ENCODE measurements at regions not wholly inside any gene's neighbourhood (a gene's known extent, or its start where the extent isn't known, plus 50 kb on each side); places are given as distances from the start of the nearest gene placed in this dataset.

DNA sequence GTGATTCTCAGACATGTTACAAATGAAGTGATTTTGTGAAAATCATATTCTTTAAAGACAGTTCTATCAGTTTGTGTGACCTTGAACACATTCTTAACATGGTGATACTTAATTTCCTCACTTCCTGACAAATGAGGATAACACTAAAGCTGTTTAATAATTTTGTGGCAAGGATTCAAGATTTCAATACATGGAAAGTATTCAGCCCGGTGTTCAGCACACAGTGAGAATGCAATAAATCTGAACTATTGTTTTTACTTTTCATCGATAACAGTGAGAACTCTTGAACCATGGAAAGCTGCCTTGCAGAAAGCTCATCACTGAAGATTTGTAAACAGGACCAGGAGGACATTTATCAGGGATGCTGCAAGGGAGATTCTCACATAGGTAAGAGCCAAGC, 57.1 kb upstream of the C5orf46 start:
- ChIA-PET POLR2A (no interaction called here), CTCF (ENCODE audit: low intra/inter-chr PET ratio) (no interaction called here)
- no TSS peak for BruUV-seq (replicated peaks)

More for the DNA sequence above, 57.1 kb upstream of the C5orf46 start:
- ATAC-seq = no peak
- Histone ChIP-seq H3K4me3 (no peak overlapping the region), H3K79me2 (ENCODE audit: control insufficient read depth, insufficient read depth, low read length) (no peaks in the 10 kb centered on the region), H3K36me3 (ENCODE audit: control insufficient read depth, insufficient read depth, low read length) (no peaks in the 10 kb centered on the region), H3K9ac (ENCODE audit: insufficient read depth in 1 of 2, low read depth in 2 of 2, low read length in 2 of 2) (no peak overlapping the region), H3K27me3 (ENCODE audit: control insufficient read depth in 2 of 2, insufficient read depth in 2 of 2, low read length in 2 of 2) (no peaks in the 10 kb centered on the region), H3K9me3 (replicated peaks; ENCODE audit: control insufficient read depth, insufficient read depth, low read depth, low read length) (no peaks in the 10 kb centered on the region), H3K4me2 (ENCODE audit: insufficient read depth, low read length) (no peak overlapping the region), H2AFZ (ENCODE audit: low read depth, low read length) (no peak overlapping the region), H3K9me1 (ENCODE audit: control insufficient read depth, insufficient read depth, low read length) (no peaks in the 10 kb centered on the region), H4K20me1 (replicated peaks; ENCODE audit: control insufficient read depth, insufficient read depth, low read length) (no peaks in the 10 kb centered on the region), H3K27ac (ENCODE audit: extremely low read depth, low read depth, low read length) (no peak overlapping the region), H3K4me1 (replicated peaks in 1 of 2; ENCODE audit: control insufficient read depth in 2 of 2, insufficient read depth in 2 of 2, low read length in 2 of 2) (no peaks in the 10 kb centered on the region)
- in situ Hi-C loops (cut with MboI) (loop anchor here (25.0 kb wide), 1 partner anchor 749 kb away; no protein-coding TSS in a partner anchor), intact Hi-C loops (cut with micrococcal nuclease) (no loop called here)
- FAIRE-seq = no peak
- WGBS (ENCODE audit: insufficient coverage, low coverage, missing lambda C conversion rate) = 0% methylated on average over 2 of the region's 2 CpGs
- TF ChIP-seq TARDBP (IDR thresholded peaks at IDR 0.05) (no peak), ZNF778 (CRISPR knock-in tag; IDR thresholded peaks at IDR 0.05) (no peak), MTF1 (CRISPR knock-in tag; IDR thresholded peaks at IDR 0.05; ENCODE audit: borderline replicate concordance) (no peak), MCM7 (IDR thresholded peaks at IDR 0.05) (no peak), MGA (IDR thresholded peaks at IDR 0.05) (no peak), RBM22 (IDR thresholded peaks at IDR 0.05; ENCODE audit: low read depth, low read length, poor library complexity, severe bottlenecking) (no peak), PHF21A (IDR thresholded peaks at IDR 0.05; ENCODE audit: borderline replicate concordance, low read depth) (no peak), POLR2H (tag; IDR thresholded peaks at IDR 0.05; ENCODE audit: low read depth) (no peak), ZBED1 (IDR thresholded peaks at IDR 0.05) (no peak), ZNF696 (CRISPR knock-in tag; conservative IDR thresholded peaks at IDR 0.05) (no peak)
- no peak for DNase-seq (ENCODE audit: extremely low read depth in 1 of 4, low spot score in 3 of 4)

Data from K562 (cell line).